ENCODE measurements at regions not wholly inside any gene's neighbourhood (a gene's known extent, or its start where the extent isn't known, plus 50 kb on each side); places are given as distances from the start of the nearest gene placed in this dataset.

DNA sequence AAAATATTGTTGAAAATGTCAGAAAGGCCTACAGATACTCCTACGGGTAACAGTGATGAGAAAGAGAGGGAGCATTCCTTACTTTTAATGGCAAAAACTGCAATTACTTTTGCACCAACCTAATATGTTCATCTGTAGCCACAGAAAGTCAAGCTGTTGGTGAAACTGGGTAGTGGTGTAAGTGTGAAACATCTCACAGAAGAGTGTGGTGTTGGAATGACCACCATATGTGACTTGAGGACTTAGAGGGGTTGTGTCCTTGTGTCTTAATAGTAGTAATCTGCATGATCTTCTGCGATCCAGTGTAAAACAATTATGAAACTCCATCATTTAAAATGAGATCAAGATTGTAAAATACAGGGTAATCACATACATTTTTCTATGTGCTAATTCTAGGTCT lies 320.7 kb downstream of the ADGRL2 start:
- H3K9me3 Mint-ChIP-seq: peaks cover 4% of the 10 kb centered on the region
- H3K4me1 Mint-ChIP-seq: no peaks in the 10 kb centered on the region
- H3K27ac Mint-ChIP-seq: no peak overlapping the region
- no peaks in the 10 kb centered on the region for H3K27me3 Mint-ChIP-seq
- ATAC-seq (no peak), DNase-seq (no peak)
- H3K4me3 Mint-ChIP-seq: no peak overlapping the region
- H3K36me3 Mint-ChIP-seq (ENCODE audit: low read depth): no peaks in the 10 kb centered on the region

- DNase-seq (no peak), ATAC-seq (no peak)
- H3K27ac Mint-ChIP-seq: no peak overlapping the region
- no peaks in the 10 kb centered on the region for H3K4me1 Mint-ChIP-seq
- no peaks in the 10 kb centered on the region for H3K27me3 Mint-ChIP-seq
- H3K9me3 Mint-ChIP-seq: no peaks in the 10 kb centered on the region
- no peaks in the 10 kb centered on the region for H3K36me3 Mint-ChIP-seq (ENCODE audit: low read depth)
- no peak overlapping the region for H3K4me3 Mint-ChIP-seq
Observed at GRCh38 chr1:82116105-82116504, 315.4 kb downstream of the ADGRL2 start.

- Mint-ChIP-seq H3K27ac (no peak overlapping the region), H3K4me3 (no peak overlapping the region), H3K36me3 (ENCODE audit: low read depth) (no peaks in the 10 kb centered on the region), H3K4me1 (no peaks in the 10 kb centered on the region), H3K9me3 (no peaks in the 10 kb centered on the region), H3K27me3 (no peaks in the 10 kb centered on the region)
- DNase-seq (no peak), ATAC-seq (no peak)
Observed at GRCh38 chr1:82114887-82115286, 314.2 kb downstream of the ADGRL2 start.

DNA sequence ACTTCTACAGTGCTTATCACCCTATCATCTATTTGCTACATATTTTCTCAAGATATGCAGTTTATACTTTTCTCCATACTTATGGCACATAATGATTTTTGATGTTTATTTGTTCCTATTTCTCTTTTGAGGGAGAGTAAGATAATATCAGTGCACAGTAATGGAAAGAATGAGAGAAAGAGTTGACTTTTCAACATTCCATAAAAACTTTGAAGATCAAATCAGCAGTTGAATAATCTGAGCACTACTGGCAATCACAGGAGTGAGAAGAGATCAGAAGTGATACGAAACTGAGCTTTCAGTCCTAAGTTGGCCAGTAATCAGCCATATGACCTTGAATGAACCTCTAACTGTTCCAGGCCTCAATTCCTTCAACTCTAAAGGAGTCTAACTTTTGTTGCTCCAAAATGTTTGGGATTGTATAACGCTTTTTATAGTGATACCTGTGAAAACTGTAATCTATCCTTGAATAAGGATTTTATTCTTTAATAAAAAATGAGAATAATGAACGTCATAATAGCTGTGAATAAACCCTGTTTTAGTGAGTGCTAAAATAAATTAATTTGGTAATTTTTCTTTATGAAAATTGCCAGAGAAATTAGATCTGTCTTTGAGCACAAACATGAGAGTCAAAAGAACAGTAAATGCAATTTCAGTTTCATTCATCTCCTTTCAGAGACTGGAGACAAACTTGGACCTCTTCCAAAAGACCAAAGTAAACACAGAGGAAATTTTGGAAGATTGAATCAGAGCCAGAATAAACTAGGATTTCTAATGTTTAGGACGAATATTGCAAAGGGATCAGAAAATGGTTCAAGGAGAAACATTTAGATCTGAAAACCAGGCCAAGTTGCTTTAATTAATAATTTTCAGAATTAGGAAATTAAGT lies 309.9 kb downstream of the ADGRL2 start:
- no peaks in the 10 kb centered on the region for H3K36me3 Mint-ChIP-seq (ENCODE audit: low read depth)
- H3K4me3 Mint-ChIP-seq: no peak overlapping the region
- no peak overlapping the region for H3K27ac Mint-ChIP-seq
- peaks cover 1% of the 10 kb centered on the region for H3K4me1 Mint-ChIP-seq
- ATAC-seq: no peak
- no peaks in the 10 kb centered on the region for H3K9me3 Mint-ChIP-seq
- no peak for DNase-seq
- H3K27me3 Mint-ChIP-seq: no peaks in the 10 kb centered on the region

DNA sequence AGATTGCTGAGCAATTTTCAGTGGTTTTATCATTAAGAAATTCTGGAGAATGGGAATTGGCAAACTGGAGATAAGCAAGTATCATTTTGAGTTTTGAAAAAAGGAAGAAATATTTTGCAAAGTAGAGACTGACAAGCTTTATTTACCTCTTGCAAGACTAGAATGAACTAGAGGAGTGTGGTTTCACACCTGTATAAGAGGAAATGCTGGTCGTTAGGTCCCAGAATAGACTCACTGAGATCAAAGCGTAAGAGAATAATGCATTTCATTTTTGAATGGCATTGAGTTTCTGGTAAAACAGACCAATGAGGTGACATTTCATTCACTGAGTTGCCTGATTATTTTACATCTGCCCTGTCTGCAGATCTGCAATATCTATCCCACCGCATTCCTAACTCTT lies 308.1 kb downstream of the ADGRL2 start:
- H3K4me1 Mint-ChIP-seq: peaks cover 1% of the 10 kb centered on the region

GRCh38 chr1:82106672-82107071 lies 305.9 kb downstream of the ADGRL2 start:
- DNase-seq (no peak), ATAC-seq (no peak)
- Mint-ChIP-seq H3K4me3 (no peak overlapping the region), H3K27ac (no peak overlapping the region), H3K36me3 (ENCODE audit: low read depth) (no peaks in the 10 kb centered on the region), H3K9me3 (peaks cover 7% of the 10 kb centered on the region), H3K4me1 (peaks cover 1% of the 10 kb centered on the region), H3K27me3 (no peaks in the 10 kb centered on the region)

More for the DNA sequence above, 308.1 kb downstream of the ADGRL2 start:
- DNase-seq (no peak), ATAC-seq (no peak)
- H3K36me3 Mint-ChIP-seq (ENCODE audit: low read depth): no peaks in the 10 kb centered on the region
- peaks cover 7% of the 10 kb centered on the region for H3K9me3 Mint-ChIP-seq
- no peak overlapping the region for H3K27ac Mint-ChIP-seq
- no peak overlapping the region for H3K4me3 Mint-ChIP-seq
- H3K27me3 Mint-ChIP-seq: no peaks in the 10 kb centered on the region

- no peaks in the 10 kb centered on the region for H3K36me3 Mint-ChIP-seq (ENCODE audit: low read depth)
- no peaks in the 10 kb centered on the region for H3K27me3 Mint-ChIP-seq
- H3K9me3 Mint-ChIP-seq: no peaks in the 10 kb centered on the region
- H3K4me3 Mint-ChIP-seq: no peak overlapping the region
- H3K27ac Mint-ChIP-seq: no peak overlapping the region
- ATAC-seq: no peak
- no peak for DNase-seq
- no peaks in the 10 kb centered on the region for H3K4me1 Mint-ChIP-seq
Observed at GRCh38 chr1:82099170-82099569, 298.4 kb downstream of the ADGRL2 start.

- ATAC-seq (no peak), DNase-seq (no peak)
- H3K27me3 Mint-ChIP-seq: no peaks in the 10 kb centered on the region
- H3K9me3 Mint-ChIP-seq: peaks cover 7% of the 10 kb centered on the region
- H3K4me1 Mint-ChIP-seq: no peaks in the 10 kb centered on the region
- no peaks in the 10 kb centered on the region for H3K36me3 Mint-ChIP-seq (ENCODE audit: low read depth)
- H3K27ac Mint-ChIP-seq: no peak overlapping the region
- H3K4me3 Mint-ChIP-seq: no peak overlapping the region
Observed at GRCh38 chr1:82094136-82094535, 293.4 kb downstream of the ADGRL2 start.

DNA sequence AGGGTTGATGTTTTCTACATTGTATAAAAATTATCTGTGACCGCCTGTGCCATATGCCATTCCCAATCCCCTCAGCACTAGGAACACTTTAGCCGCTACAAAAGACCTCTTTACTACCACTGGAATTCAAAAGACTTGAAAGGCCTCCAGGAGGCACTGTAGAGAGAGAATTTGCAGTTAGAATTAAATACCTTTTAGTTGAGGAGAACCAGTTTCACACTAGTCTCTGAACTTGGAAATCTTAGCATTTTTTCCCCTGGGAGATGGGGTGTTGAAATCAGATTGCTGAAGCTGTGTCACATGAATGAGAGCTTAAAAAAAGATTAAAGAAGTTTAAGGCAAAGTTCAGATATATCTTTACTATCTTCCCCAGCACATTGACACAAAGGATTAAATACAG lies 291.0 kb downstream of the ADGRL2 start:
- H3K27me3 Mint-ChIP-seq: no peaks in the 10 kb centered on the region
- H3K9me3 Mint-ChIP-seq: peaks cover 7% of the 10 kb centered on the region
- DNase-seq: no peak
- ATAC-seq: no peak
- H3K4me3 Mint-ChIP-seq: no peak overlapping the region
- no peak overlapping the region for H3K27ac Mint-ChIP-seq
- no peaks in the 10 kb centered on the region for H3K36me3 Mint-ChIP-seq (ENCODE audit: low read depth)
- no peaks in the 10 kb centered on the region for H3K4me1 Mint-ChIP-seq

GRCh38 chr1:82091265-82091664 lies 290.5 kb downstream of the ADGRL2 start:
- no peaks in the 10 kb centered on the region for H3K4me1 Mint-ChIP-seq
- no peak overlapping the region for H3K4me3 Mint-ChIP-seq
- H3K27me3 Mint-ChIP-seq: no peaks in the 10 kb centered on the region
- H3K27ac Mint-ChIP-seq: no peak overlapping the region
- DNase-seq: no peak
- no peak for ATAC-seq
- H3K9me3 Mint-ChIP-seq: peaks cover 7% of the 10 kb centered on the region
- H3K36me3 Mint-ChIP-seq (ENCODE audit: low read depth): no peaks in the 10 kb centered on the region

DNA sequence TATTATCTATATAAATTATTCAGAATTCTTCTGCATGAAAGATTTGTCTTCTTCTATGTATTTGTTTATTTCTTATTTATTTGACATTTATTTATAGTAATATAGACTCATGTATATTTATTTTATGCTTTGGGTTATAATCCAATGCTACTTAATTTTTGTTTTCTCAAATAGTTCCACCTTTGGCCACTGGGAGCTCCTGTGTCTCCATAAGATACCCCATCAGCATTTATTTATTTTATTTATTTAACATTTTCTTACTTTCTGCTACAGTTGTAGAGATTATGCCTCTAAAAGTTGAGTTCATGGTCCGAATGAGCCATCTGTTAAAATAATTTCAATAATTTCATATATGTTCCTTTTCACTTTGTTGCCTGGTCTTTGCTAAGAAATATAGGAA lies 289.4 kb downstream of the ADGRL2 start:
- Mint-ChIP-seq H3K4me1 (no peaks in the 10 kb centered on the region), H3K27ac (no peak overlapping the region), H3K36me3 (ENCODE audit: low read depth) (no peaks in the 10 kb centered on the region), H3K27me3 (no peaks in the 10 kb centered on the region), H3K9me3 (peaks cover 7% of the 10 kb centered on the region), H3K4me3 (no peak overlapping the region)
- ATAC-seq: no peak
- DNase-seq: no peak

- Mint-ChIP-seq H3K4me1 (no peaks in the 10 kb centered on the region), H3K4me3 (no peak overlapping the region), H3K27ac (no peak overlapping the region), H3K27me3 (no peaks in the 10 kb centered on the region), H3K36me3 (ENCODE audit: low read depth) (no peaks in the 10 kb centered on the region), H3K9me3 (no peaks in the 10 kb centered on the region)
- no peak for ATAC-seq
- DNase-seq: no peak
Observed at GRCh38 chr1:82086739-82087138, 286.0 kb downstream of the ADGRL2 start.

GRCh38 chr1:82079607-82080006 lies 278.9 kb downstream of the ADGRL2 start:
- no peaks in the 10 kb centered on the region for H3K27me3 Mint-ChIP-seq
- H3K4me3 Mint-ChIP-seq: no peak overlapping the region

DNA sequence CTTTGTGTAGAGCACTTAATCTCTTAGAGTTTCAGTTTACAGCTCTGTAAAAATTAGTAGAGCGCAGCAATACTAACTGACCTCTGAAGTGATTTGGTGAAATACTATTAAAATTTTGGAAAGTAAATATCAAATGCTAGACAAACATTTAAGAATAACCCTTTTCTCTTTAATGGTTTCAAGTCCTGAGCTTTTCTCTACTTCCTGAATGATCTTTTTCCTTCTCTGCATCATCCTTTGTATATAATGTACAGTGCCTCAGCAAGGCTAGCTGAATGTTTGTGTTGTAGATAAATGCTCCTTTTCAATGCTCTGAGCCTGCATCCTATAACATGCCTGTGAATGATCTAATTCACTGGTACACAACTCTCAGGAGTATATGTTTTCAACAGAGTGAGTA lies 272.9 kb downstream of the ADGRL2 start:
- no peaks in the 10 kb centered on the region for H3K9me3 Mint-ChIP-seq
- no peaks in the 10 kb centered on the region for H3K36me3 Mint-ChIP-seq (ENCODE audit: low read depth)
- no peak overlapping the region for H3K27ac Mint-ChIP-seq
- no peaks in the 10 kb centered on the region for H3K4me1 Mint-ChIP-seq
- no peaks in the 10 kb centered on the region for H3K27me3 Mint-ChIP-seq
- no peak for DNase-seq
- no peak for ATAC-seq
- H3K4me3 Mint-ChIP-seq: no peak overlapping the region

More at GRCh38 chr1:82079607-82080006, 278.9 kb downstream of the ADGRL2 start:
- no peaks in the 10 kb centered on the region for H3K9me3 Mint-ChIP-seq
- DNase-seq (no peak), ATAC-seq (no peak)
- no peaks in the 10 kb centered on the region for H3K36me3 Mint-ChIP-seq (ENCODE audit: low read depth)
- H3K27ac Mint-ChIP-seq: no peak overlapping the region
- H3K4me1 Mint-ChIP-seq: no peaks in the 10 kb centered on the region

GRCh38 chr1:82073071-82073470 lies 272.3 kb downstream of the ADGRL2 start:
- DNase-seq (no peak), ATAC-seq (no peak)
- Mint-ChIP-seq H3K9me3 (no peaks in the 10 kb centered on the region), H3K27me3 (no peaks in the 10 kb centered on the region), H3K4me1 (no peaks in the 10 kb centered on the region), H3K36me3 (ENCODE audit: low read depth) (no peaks in the 10 kb centered on the region), H3K27ac (no peak overlapping the region), H3K4me3 (no peak overlapping the region)

GRCh38 chr1:82065916-82066315 lies 265.2 kb downstream of the ADGRL2 start:
- Mint-ChIP-seq H3K27ac (no peak overlapping the region), H3K9me3 (no peaks in the 10 kb centered on the region), H3K27me3 (no peaks in the 10 kb centered on the region), H3K36me3 (ENCODE audit: low read depth) (no peaks in the 10 kb centered on the region), H3K4me3 (no peak overlapping the region), H3K4me1 (no peaks in the 10 kb centered on the region)
- ATAC-seq (no peak), DNase-seq (no peak)
